GM12892 (cell line): ENCODE measurements at regions not wholly inside any gene's neighbourhood (a gene's known extent, or its start where the extent isn't known, plus 50 kb on each side); places are given as distances from the start of the nearest gene placed in this dataset.

Experiments
- POLR2A ChIP-seq: IDR thresholded peaks from 2 replicates; pipeline ENCODE4 v1.6.1; 2011; ENCODE audit warnings: low read depth, low read length, control low read depth
- TAF1 ChIP-seq: IDR thresholded peaks from 2 replicates; pipeline ENCODE4 v1.6.1; 2011; ENCODE audit warnings: low read depth, mild to moderate bottlenecking, control low read depth, low read length, borderline replicate concordance

GRCh38 chr6:135608031-135608430 is 110.5 kb upstream of the AHI1 start:
- TF ChIP-seq TAF1 (no peak), POLR2A (no peak)
